Fibroblast of skin of back (primary cell): ENCODE measurements at regions not wholly inside any gene's neighbourhood (a gene's known extent, or its start where the extent isn't known, plus 50 kb on each side); places are given as distances from the start of the nearest gene placed in this dataset.

Source experiments
- DNase-seq: peaks from one replicate; pipeline ENCODE4 v3.0.0-alpha.2; 2013

GRCh38 chr11:88404932-88405710, 67.6 kb upstream of the CTSC start:
- DNase-seq = no peak

- DNase-seq = no peak
Measured at GRCh38 chr11:88404391-88404790, 66.9 kb upstream of the CTSC start.

- peak; percentile 76 for DNase-seq
Measured at GRCh38 chr11:88402784-88403183, 65.2 kb upstream of the CTSC start.

GRCh38 chr11:88402192-88402715, 64.7 kb upstream of the CTSC start:
- DNase-seq = peak; percentile 89

GRCh38 chr11:88398791-88399570, 61.4 kb upstream of the CTSC start:
- no peak for DNase-seq

- DNase-seq = peak; percentile 81
Measured at GRCh38 chr11:88398372-88398771, 60.8 kb upstream of the CTSC start.

GRCh38 chr11:88390254-88390653, 52.7 kb upstream of the CTSC start:
- no peak for DNase-seq

GRCh38 chr11:88387957-88388356, 50.4 kb upstream of the CTSC start:
- no peak for DNase-seq
